GM20000 (cell line): ENCODE measurements at regions not wholly inside any gene's neighbourhood (a gene's known extent, or its start where the extent isn't known, plus 50 kb on each side); places are given as distances from the start of the nearest gene placed in this dataset.

Experiments
- DNase-seq: peaks from one replicate; pipeline ENCODE4 v3.0.0; 2012; ENCODE audit warnings: low spot score
- CTCF ChIP-seq: IDR thresholded peaks from 2 replicates; pipeline ENCODE4 v1.5.1; 2012; ENCODE audit warnings: mild to moderate bottlenecking, control low read depth; ENCODE audit errors: extremely low read depth, missing control alignments

- TF ChIP-seq CTCF: no peak
- no peak for DNase-seq
These were observed 78.5 kb downstream of the TNFSF18 start for GRCh38 chr1:172972258-172972657.

GRCh38 chr1:172973424-172973823, 77.3 kb downstream of the TNFSF18 start:
- DNase-seq: no peak
- TF ChIP-seq CTCF: no peak

GRCh38 chr1:172976222-172977041, 74.3 kb downstream of the TNFSF18 start:
- TF ChIP-seq CTCF: no peak
- DNase-seq: no peak

- peak; percentile 15 for DNase-seq
- no peak for TF ChIP-seq CTCF
These were observed 73.3 kb downstream of the TNFSF18 start for GRCh38 chr1:172977296-172978017.

- no peak for DNase-seq
- no peak for TF ChIP-seq CTCF
These were observed 72.1 kb downstream of the TNFSF18 start for GRCh38 chr1:172978595-172978994.

- no peak for TF ChIP-seq CTCF
- no peak for DNase-seq
These were observed 70.9 kb downstream of the TNFSF18 start for GRCh38 chr1:172979828-172980227.

GRCh38 chr1:172980456-172980855, 70.3 kb downstream of the TNFSF18 start:
- DNase-seq: no peak
- no peak for TF ChIP-seq CTCF
